ENCODE measurements at regions not wholly inside any gene's neighbourhood (a gene's known extent, or its start where the extent isn't known, plus 50 kb on each side); places are given as distances from the start of the nearest gene placed in this dataset.

- TF ChIP-seq ZNF532 (CRISPR knock-in tag; IDR thresholded peaks at IDR 0.05; ENCODE audit: borderline replicate concordance) (no peak), NFE2L1 (CRISPR knock-in tag; IDR thresholded peaks at IDR 0.05) (no peak), SP1 (CRISPR knock-in tag; conservative IDR thresholded peaks at IDR 0.05) (no peak), ATF1 (CRISPR knock-in tag; IDR thresholded peaks at IDR 0.05) (no peak)
Observed at GRCh38 chr6:168190646-168191443, 111.8 kb upstream of the FRMD1 start (continued).

- TF ChIP-seq CREM (CRISPR knock-in tag; IDR thresholded peaks at IDR 0.05) (no peak), ZNF671 (CRISPR knock-in tag; IDR thresholded peaks at IDR 0.05) (no peak)
- TF ChIP-seq, protein P1, sequence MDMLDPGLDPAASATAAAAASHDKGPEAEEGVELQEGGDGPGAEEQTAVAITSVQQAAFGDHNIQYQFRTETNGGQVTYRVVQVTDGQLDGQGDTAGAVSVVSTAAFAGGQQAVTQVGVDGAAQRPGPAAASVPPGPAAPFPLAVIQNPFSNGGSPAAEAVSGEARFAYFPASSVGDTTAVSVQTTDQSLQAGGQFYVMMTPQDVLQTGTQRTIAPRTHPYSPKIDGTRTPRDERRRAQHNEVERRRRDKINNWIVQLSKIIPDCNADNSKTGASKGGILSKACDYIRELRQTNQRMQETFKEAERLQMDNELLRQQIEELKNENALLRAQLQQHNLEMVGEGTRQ (CRISPR knock-in tag; IDR thresholded peaks at IDR 0.05), result no peak
- no peak for ATAC-seq
- ChIA-PET POLR2A (no interaction called here), CTCF (interaction anchor here (1.1 kb wide), 1 partner anchor 58 kb away, joined by 3 read pairs; no protein-coding TSS in a partner anchor)
- Mint-ChIP-seq H3K4me3 (no peak overlapping the region), H3K36me3 (peaks cover 17% of the 10 kb centered on the region), H3K9me3 (peaks cover 25% of the 10 kb centered on the region), H3K27ac (no peak overlapping the region), H3K27me3 (ENCODE audit: low read depth) (no peaks in the 10 kb centered on the region; the same call in none of the 2 replicates), H3K4me1 (peaks cover 10% of the 10 kb centered on the region)
- DNase-seq (ENCODE audit: low spot score), result no peak
Observed at GRCh38 chr6:168190014-168190405, 111.0 kb upstream of the FRMD1 start.

DNA sequence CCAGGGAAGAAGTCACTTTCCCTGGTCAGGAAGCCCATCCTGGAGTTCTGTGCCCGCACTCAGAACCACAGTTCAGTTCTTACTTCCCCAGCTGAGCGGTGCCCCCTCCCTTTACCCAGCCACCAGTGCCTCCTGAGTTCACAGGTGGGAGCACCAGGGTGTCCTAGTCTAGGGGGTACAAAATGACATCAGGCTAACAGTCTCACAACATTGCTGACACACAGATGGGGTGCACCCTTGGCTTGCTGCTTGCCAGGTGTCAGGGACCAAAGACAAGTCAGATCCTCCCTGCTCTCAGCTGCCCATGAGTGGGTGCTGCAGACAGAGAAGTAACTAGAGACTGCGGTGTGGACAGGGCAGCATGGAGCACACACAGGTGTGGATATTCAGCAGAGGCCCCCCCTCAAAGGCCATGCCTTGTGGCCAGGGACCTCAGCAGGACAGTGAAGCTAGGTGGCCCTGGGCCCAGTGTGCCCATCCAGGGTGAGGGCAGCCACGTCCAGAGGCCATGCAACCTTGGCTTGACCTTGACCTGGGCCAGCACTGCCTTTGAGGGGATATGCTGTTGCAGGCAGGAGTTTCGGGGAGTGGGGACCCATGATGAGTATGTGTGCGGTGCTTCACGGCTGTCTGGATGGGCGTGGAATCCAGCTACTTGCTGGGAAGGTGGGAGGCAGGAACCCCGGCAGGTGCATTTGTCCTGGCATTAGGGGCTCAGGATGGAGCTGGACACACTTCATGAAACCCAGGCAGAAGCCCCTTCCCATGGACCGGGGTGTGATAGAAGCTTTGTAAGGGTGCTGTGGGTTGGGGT lies 110.4 kb upstream of the FRMD1 start:
- DNase-seq (ENCODE audit: low spot score) (no peak), ATAC-seq (no peak)
- H3K27ac Mint-ChIP-seq, result no peak overlapping the region
- H3K36me3 Mint-ChIP-seq, result peaks cover 17% of the 10 kb centered on the region
- TF ChIP-seq STAT6 (CRISPR knock-in tag; conservative IDR thresholded peaks at IDR 0.05; ENCODE audit: low read depth) (no peak), TP53 (CRISPR knock-in tag; IDR thresholded peaks at IDR 0.05) (no peak), IRF2 (CRISPR knock-in tag; IDR thresholded peaks at IDR 0.05; ENCODE audit: borderline replicate concordance, low read depth) (no peak)
- H3K4me3 Mint-ChIP-seq, result no peak overlapping the region
- ChIA-PET CTCF (interaction anchor here (1.1 kb wide), 1 partner anchor 57 kb away, joined by 3 read pairs; no protein-coding TSS in a partner anchor), POLR2A (interaction anchor here (0.5 kb wide), 1 partner anchor 54 kb away, joined by 3 read pairs; no protein-coding TSS in a partner anchor)
- peaks cover 10% of the 10 kb centered on the region for H3K4me1 Mint-ChIP-seq
- H3K27me3 Mint-ChIP-seq (ENCODE audit: low read depth), result no peaks in the 10 kb centered on the region; the same call in none of the 2 replicates
- peaks cover 25% of the 10 kb centered on the region for H3K9me3 Mint-ChIP-seq
